ENCODE measurements at regions not wholly inside any gene's neighbourhood (a gene's known extent, or its start where the extent isn't known, plus 50 kb on each side); places are given as distances from the start of the nearest gene placed in this dataset.

DNA sequence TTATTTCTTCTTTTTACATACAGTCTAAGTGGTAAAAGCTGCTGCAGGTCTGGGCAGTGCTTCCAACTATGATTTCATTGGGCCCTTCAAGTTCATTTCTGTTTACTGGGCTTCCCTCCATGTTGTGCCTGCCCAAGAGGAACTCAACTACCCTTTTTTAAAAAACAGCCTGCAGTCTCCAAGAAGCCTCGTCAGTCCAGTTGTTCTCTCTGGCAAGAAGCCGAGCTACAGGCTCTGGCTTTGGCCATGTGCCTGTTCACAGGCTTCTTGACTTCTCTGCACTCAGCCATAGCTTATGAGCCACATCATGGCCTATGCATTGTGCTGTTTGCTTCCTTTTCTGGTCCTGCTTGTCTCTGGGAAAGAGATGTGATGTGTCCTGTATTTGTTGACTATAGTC, 119.7 kb upstream of the PJA2 start:
- no peak for DNase-seq

DNA sequence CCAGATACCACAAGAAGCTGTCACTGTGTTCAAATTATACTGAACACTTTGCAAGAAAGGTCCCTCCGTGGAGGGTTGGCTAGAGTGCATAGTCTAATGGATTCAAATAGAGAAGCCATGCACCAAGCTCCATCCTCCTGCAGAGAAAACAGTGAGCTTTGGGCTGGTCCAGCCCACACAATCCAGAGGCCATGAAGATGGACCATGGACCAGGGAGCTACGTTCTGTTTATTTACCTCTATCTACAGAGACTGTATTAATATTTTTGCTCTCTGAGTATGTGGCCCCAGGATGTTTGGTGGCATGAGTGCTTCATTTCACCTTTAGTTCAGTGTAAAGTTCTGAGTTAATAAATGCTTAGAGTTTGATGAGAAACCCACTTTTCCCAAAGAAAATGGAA, 114.8 kb upstream of the PJA2 start:
- DNase-seq = no peak

DNA sequence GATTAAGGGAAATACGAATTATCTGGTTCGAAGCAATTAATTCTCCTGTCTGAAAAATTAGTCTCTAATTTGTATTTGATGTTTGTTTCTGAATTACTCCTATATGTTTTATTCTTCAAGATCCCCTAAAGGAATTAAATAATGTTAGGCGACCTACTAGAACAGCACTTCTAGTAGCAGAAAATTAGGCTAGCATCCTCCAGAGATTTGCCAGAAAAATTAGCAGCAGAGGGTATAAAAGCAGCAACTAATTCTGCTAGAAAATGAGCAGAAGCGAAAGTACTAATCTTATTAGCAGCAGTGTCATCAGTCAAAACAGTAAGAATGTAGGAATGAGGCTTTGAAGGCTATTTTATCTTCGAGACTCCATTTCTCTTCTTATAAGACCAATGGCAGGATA, 114.3 kb upstream of the PJA2 start:
- no peak for DNase-seq

DNA sequence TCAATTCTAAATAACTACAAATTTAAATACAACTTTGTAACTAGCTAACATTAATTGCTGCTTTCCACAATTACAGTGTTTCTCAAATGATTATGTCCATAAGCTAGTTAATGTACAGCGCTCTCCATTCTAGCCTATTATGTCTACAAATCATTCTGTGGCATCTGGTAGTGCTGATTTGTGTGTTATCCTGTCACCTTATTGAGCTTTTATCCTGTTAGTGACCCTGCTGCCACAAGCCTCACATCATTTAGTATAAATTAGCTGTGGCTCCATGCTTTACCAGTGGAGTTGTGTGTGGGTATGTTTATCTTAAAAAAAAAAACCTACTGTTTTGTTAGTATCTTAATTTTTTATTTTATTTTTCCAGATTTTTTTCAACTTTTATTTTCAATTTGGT, 112.6 kb upstream of the PJA2 start:
- no peak for DNase-seq

DNA sequence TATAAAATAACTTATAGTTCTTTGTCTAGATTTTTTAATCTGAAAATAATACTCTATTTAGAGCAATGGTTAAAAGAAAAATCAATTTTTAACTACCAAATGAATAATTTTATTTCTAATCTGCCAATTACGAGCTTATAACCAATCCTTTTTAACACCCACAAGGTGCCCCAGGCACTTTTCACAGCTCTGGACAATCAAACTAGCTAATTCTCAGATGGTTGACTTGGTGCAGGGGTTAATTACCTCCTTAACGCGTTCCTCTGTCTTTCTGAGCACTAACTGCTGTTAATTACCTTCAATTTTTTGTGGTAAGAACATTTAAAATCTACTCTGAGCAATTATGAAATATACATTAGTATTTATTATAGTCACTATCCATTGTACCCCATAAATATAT, 109.6 kb upstream of the PJA2 start:
- DNase-seq = no peak

DNA sequence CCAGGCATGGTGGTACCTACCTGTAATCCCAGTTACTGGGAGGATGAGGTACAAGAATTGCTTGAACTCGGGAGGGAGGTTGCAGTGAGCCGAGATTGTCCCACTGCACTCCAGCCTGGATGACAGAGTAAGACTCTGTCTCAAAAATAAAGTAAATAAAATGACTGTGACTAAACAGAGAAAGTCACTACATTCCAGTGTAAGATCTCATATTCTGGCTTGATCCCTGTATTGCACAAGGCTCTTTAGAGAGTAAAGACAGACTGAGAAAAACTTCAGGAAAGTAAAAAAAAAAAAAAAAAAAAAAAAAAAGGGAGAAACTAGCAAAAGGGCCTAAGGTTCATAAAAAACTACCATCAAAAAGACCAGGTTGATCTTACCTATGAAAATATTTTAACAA, 106.6 kb upstream of the PJA2 start:
- DNase-seq = no peak

DNA sequence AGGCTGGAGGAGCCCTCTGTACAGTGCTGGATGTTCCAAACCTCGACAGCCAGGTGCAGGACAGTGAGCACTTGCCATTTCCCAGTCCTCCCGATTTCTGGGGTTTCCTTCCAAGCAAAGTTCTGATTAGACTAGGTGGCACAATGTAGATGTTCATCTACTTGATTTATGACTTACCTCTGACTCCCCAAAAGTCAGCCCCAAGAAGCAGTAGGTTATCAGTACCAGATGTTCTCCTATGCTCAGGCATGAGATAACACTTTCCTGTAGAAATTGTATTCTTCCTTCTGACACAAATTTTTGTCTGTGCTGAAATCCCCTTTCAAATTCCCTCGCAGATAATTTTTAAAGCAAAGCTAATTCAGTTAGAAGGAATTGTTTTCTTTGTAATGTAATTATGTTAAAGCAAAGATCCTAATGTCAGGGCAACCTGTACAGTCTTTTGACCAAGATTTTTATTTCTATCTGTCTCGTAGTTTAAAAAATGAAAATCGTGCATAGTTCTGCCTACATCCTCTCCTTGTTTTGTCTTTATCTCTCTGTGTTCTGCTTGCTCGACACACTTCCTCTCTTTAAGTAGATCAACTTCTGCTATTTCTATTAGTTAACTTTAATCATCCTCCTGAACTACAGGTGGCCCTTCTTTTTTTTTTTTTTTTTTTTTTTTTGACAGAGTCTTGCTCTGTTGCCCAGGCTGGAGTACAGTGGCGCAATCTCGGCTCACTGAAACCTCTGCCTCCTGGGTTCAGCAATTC, 102.4 kb upstream of the PJA2 start:
- DNase-seq = no peak

DNA sequence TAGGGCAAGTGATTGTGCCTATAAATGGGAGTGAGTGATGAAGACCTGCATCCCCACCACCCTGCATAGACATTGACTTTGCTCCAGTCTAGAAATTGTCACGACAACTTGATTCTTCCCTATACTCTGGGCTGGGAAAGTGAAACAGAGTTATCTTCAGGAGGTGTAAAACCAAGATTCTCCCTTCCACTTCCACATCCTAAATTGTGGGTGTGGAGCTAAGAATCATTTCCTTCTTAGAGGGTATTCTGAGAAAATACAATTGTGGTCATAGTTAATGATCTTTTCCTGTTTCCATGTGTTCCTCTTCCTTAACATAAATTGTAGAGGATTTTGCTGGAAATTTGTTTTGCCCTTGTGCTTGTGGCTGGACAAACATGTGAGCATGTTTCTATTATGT, 96.8 kb upstream of the PJA2 start:
- no peak for DNase-seq

DNA sequence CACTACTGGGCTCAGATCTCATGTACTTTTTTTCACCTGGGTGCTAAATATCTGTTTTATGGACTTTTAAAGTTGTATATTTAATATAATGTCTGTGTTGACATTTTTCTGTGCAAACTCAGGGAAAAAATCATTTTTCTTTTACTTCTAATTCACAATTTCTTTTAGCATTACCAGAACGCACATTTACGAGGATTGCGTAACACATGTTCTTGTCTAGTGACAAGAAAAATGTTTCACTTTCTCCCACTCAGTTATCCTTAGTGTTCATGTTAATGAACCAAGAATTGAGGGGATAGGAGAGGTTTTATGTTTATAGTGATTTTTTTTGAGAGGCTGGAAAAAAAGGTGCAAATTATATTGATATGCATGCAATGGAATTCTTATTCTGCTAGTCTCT, 86.3 kb upstream of the PJA2 start:
- DNase-seq = no peak

DNA sequence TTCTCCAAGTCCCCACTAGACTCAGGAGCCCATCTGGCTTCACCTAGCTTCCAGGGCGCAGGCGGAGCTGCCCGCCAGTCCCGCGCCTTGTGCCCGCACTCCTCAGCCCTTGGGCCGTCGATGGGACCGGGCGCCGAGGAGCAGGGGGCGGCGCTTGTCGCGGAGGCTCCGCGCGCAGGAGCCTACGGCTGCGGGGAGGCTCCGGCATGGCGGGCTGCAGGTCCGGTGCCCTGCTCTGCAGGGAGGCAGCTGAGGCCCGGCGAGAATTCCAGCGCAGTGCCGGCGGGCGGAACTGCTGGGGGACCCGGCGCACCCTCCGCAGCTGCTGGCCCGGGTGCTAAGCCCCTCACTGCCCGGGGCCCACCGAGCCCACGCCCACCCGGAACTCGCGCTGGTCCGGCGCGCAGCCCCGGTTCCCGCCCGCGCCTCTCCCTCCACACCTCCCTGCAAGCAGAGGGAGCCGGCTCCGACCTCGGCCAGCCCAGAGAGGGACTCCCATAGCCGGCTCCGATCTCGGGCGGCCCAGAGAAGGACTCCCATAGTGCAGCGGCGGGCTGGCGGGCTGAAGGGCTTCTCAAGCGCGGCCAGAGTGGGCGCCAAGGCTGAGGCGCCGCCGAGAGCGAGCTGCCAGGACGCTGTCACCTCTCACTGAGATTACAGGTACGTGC, 78.1 kb upstream of the PJA2 start:
- no peak for DNase-seq

DNA sequence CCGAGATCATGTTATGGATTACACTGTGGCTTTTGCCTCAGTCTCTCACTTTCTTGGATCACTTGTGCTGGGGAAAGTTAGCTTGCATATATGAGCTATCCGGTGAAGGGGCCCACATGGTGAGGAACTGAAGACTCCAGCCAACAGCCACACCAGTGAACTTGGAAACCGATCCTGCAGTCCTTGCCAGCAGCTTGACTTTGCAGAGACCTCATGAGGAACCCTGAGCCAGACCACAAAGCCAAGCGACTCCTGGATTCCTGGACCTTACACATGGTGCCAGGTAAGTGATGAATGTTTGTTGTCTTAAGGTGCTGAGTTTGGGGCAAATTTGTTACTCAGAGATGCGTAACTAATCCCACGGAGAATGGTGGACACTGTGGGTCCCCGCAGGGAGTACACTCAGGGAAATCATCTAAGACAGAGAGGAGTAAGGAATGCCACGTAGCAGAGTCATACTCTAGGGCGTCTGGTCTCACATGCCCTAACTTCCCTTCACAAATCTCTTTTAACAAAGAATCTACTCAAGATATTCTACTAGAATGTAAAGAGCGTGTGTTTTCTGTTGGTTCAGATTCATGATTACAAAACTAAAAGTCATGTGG, 76.5 kb upstream of the PJA2 start:
- no peak for DNase-seq

DNA sequence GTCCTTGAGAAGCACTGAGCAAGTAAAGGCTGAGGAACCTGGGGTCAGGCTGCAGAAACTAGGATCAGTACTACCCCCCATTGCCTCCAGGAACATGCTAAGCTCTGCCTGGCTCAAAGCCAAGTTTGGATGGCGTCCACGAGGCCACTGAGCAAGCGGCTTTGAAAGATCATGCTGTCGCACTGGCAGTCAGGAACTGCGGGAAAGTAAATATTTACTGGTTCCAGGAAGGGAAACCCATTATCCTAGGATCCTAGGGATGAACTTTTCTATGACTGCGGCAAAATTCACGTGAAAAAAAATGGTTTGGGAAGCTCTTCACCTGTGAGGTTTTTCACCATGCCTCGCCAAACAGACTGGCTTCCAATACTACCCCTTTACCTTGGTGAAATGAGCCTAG, 75.3 kb upstream of the PJA2 start:
- DNase-seq = peak; percentile 73

DNA sequence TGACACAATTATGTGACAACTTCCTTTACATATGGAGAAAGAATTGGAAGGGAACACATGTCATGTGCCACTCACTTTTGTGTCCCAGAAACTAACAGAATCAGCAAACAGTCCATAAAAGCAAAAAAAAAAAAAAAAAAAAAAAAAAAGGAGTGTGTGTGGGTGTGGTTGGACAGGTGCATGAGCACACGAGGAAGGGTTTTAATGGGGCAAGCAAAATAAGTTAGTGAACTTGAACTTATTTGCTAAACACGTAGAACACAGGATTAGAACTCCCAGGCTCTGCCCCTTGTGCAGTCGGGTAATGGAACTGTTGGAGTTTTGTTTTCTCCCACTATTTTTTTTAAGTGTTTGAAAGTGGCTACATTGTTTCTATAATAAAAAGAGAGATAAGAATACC, 74.8 kb upstream of the PJA2 start:
- no peak for DNase-seq

DNA sequence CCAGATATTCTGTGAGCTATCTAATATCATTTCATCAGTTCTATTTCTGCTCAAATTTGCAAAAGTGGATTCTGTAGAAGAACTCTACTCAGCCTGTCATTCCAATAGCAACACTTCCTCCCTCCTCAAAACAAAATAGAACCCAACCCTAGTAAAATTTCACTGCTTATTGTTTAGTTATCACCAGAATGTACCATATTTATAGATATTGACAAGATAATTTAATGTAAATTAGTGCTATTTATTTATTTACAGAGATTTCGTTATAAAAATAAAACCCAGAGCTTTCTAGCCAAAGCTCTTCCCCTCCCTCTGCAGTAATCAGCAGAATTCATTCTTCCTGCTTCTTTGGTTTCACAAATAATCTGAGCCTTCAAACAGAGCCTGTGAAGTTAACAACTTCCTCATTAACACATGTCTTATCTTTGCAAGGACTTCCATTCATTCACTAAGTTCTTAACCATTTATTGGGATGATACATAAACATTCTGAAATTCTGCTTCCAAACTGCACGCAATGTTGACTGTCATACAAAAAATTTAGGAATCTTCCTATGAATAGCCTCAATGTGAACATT, 73.7 kb upstream of the PJA2 start:
- peak; percentile 7 for DNase-seq

DNA sequence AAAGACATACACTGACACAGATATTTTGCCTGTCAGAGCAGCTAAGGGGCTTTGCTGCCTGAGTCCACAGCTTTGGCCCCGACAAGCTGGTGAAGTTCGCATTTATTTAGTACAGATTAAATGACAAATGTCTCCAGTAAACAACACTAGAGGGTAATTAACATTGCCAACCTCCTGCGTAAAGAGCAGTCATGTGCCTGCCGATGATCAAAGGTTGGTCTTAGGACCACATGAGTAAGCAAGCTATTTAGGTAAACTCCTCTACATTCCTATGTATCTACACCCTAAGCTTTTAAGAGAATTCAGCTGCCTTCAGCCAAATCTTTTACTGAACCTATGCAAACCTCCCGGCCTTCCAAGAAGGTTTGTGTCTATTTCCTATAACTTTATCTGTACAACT, 73.0 kb upstream of the PJA2 start:
- no peak for DNase-seq

DNA sequence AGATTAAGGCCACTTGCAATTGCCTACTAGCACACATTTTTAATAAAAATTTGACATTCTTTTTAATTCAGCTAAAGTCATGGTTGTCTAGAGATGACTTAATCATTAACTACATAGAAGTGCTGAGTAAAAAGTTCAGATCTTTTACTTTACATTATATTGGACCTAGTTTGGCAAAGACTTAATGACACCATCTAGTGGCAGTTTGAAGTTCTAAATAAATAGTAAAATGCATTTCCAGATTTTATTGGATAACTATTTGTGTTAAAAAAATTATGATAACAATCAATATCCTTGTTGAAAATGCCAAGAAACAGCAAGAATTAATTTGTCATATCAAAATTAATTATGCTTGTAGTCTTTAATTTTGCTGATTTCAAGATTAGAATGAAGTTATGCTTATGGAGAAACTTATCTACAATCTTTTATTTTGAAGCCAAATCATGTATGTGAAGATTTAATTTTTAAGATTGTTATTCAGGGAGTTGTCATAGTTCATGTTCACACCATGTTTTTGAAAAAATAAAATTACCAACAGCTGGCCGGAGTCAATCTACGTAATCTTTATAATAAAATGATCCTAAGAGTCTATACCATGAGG, 69.6 kb upstream of the PJA2 start:
- peak; percentile 2 for DNase-seq

DNA sequence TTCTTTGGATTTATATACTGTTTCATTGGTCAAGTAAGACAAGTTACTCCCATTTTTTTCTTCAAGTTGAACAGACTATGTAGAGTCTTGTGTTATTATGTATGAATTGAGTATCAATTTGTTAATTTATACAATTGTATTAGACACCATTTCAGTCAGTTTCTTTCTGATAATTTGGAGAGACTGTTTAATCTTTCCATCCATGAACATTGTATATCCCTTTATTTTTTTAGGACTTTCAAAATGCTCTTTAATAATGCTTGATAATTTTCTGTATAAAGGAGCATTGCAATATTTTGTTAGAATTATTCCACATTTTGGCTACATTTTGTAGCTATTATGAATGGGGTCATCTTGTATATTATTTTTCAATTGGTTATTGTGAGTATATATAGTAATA, 69.1 kb upstream of the PJA2 start:
- DNase-seq = no peak

DNA sequence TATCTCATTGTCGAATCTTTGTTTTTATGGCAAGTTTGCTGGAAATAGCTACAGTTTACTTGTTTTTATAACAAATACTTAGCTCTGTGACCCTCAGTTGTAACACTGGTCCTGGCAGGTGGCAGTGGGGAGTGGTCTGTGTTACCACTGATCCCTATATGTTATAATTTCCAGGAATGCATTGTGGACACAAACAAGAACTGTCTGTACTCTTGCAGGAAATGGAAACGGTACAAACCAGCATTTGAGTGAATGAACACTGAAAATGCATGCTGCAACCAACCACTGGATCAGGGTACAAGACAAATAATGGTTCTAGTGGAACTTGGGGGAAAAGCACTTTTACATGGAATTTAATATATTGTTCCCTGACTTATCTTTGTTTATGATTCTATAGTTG, 66.5 kb upstream of the PJA2 start:
- DNase-seq = no peak

DNA sequence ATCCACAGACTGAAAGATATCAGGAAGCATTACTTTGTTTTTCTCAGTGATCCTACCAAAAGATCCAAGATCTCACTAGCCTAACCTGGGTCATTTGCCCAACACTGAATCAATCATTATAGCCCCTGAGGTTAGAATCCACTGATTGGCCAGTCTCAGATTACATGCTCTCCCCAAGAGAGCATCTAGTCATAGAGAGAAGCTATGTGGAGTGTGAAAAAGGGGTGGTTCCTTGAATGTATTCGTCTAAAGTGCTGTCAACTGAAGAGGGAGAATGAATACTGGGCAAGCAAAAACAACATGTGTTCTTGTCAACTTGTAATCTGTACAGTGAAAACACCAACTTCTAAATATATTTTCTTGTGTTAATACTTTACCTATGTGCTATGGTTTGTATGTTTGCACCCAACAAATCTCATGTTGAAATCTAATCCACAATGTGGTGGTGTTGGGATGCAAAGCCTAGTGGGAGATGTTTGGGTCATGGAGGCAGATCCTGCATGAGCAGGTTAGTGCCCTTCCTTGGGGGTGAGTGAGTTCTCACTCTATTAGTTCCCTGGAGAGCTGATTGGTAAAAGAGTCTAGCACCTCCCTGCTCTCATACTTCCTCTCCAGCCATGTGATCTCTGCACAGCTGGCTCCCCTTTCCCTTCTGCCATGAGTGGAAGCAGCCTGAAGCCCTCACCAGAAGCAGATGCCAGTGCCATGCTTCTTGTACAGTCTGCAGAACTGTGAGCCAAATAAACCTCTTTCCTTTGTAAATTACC, 60.3 kb upstream of the PJA2 start:
- no peak for DNase-seq

DNA sequence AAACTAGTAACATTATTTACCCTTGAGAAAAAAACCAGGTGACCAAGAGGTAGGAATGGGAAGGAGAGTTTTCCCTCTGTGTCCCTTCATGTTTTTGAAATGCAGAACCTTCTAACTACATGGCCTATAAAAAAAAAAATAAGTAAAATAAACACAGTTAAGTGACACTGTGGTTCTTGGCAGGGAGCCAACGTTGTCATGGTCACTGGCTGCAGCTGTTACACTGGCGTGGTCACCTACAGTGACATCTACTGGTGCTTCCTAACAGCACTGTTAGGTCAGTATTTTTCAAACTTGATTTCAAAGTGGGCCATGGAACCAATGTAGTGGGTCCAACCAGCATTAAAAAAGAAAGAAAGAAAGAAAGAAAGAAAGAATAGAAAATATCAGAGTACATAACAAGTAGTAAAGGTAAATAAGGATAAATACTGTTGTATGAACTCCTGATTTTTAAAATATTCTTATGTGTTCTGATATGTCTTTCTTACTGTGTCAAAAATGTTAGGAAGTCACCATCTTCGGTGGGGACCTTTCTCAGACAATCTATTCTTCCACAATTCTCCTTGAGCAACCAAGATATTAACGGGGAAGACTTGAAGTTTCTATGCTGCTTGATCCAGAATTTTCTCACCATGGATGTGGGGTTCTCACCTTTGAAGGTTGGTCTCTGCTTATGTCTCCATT, 59.1 kb upstream of the PJA2 start:
- peak; percentile 87 for DNase-seq

DNA sequence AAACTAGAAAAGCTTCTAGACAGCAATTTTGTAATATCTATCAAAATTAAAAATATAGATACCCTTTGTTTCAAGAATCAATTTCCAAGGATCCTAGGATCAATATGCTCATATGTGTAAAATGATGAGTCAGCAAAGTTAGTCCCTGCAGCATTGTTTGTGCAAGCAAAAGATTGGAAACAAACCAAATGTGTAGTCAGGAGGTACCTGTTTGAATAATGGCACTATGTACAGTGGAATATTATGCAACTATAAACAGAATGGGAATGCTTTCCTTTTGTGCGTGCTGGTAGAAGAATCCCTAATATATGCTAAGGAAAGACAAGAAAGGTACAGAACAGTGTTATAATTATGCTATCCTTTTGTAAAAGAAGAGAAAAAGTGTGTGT, 58.5 kb upstream of the PJA2 start:
- no peak for DNase-seq

DNA sequence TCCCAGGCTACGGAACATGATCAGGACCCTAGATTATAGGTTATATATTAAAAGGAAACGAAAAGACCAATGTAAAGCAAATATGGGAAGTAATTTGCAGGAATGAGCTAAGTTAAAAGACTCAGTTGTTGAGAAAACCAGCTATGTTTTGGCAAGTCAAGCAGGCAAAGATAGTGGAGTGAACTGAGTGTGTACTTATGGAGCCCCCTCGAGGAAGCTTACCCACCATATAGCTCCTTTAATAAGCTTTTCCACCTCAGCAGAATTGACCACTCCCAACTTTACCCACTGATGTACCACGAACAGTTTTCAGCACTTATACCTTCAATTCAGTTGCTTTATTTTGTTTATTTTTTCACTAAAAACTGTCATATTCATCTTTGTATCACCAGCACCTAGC, 57.3 kb upstream of the PJA2 start:
- no peak for DNase-seq

Measured in midbrain (tissue), 1 donor.